ENCODE measurements at regions not wholly inside any gene's neighbourhood (a gene's known extent, or its start where the extent isn't known, plus 50 kb on each side); places are given as distances from the start of the nearest gene placed in this dataset.
A peak's percentile ranks its signal among the peaks of the same experiment; 100 is the strongest.
"Not testable (repeated sequence)": the region's sequence is repeated elsewhere in the genome, so short reads cannot be mapped to it uniquely, and the experiment has no call there.

GRCh38 chr22:22946131-22946530, 58.5 kb downstream of the IGLL5 start:
- DNase-seq = no peak

DNA sequence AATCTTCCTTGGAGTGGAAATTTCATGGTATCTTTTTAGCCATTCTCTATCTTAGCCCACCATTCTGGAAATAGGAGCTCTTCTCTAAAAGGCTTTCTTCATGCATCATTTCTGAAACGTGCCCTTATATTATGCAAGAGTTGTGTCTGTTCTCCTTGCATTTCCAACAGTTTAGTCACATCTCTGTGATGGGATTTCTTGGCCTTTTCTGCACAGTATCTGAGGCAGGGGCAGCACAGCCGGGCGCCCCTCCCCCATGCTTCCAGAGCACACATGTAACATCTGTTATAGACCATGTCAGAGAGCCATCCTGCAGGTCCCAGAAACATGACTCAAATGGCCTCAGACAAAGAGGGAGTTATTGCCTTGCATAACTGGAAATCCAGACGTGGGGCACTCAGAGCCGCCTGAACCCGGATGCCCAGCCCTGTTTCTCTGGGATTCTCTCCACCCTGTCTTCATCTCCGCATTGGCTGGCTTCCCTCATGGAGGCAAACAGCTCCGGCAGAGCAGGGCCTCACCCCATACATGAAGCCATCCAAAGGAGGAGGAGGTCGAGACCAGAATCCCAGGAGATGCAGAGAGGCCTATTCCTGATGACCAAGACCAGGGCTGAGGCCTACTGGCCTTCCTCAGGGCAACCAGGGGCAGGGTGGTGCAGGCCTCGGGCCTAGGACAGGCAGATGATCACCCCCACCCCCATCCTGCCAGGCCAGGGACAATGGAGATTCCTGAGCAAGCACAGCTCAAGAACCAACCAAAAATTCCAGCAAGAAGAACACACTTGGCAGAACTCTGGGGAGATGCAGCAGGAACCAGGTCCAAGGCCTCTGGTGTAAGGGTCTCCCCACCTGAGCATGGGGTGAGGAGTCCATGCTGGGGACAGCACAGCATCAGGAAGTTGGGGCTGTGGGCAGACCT, 61.3 kb downstream of the IGLL5 start:
- DNase-seq = no peak

DNA sequence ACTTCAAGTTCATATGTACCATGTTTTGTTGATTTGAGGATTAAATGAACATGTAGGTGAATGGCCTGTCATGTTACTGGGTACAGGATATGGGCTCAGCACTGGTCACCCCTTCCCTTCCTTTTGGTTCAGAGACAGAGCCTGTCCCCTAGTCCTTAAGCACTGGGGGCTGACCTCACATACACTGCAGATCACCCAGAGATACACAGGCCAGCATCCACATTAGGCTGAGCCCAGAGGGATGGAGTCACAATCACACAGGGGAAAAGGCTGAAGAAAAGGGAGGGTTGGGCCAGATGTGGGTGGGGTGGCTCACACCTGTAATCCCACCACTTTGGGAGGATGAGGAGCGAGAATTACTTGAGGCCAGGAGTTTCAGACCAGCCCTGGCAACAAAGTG, 62.3 kb downstream of the IGLL5 start:
- DNase-seq = no peak

GRCh38 chr22:22951035-22951434, 63.4 kb downstream of the IGLL5 start:
- DNase-seq = no peak

GRCh38 chr22:22952531-22953280, 65.1 kb downstream of the IGLL5 start:
- no peak for DNase-seq

GRCh38 chr22:22953791-22954190, 66.2 kb downstream of the IGLL5 start:
- no peak for DNase-seq

DNA sequence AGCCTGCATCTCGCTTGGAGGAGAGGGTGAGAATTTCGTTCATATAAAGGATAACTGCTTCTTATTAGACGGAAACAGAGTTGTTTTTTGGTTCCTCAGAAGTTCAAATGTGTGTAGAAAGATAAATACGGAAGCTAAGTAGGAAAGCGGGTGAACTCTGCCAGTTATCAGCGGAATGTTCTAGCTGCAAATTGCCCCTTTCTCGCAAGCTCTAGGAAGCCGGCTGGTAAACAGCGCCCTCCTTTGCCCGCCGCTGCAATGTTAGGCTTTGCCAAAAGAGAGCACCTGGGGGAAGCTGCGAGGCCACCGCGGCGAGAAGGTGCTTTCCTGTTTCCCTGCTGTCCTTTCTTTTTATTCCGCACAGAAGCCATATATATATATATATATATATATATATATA, 67.0 kb downstream of the IGLL5 start:
- no peak for DNase-seq

DNA sequence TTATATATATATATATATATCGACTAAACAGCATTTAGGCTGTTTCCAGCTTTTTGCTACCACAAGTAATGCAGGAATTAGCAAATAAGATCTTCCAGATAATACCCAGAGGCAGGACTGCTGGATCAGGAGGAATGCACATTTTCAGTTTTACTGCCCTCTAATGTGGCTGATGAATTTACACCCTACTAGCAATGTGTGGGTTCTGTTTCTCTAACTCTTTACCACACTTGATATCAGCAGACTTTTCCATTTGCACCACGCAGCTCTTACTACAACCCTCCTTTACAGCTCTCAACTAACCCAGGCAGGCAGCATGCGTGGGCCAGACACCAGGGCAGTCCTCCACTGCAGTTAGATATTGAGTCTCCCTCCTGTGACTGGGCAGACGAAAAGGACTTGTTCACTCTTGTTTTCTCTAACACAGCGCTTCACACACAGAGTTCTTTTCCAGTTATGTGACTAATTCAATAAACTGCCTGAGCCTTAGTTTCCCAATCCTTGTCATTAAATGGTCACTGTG, 67.7 kb downstream of the IGLL5 start:
- no peak for DNase-seq

- peak; percentile 73 for DNase-seq
These were observed 68.4 kb downstream of the IGLL5 start for GRCh38 chr22:22955866-22956535.

GRCh38 chr22:22957090-22957489, 69.5 kb downstream of the IGLL5 start:
- DNase-seq = no peak

DNA sequence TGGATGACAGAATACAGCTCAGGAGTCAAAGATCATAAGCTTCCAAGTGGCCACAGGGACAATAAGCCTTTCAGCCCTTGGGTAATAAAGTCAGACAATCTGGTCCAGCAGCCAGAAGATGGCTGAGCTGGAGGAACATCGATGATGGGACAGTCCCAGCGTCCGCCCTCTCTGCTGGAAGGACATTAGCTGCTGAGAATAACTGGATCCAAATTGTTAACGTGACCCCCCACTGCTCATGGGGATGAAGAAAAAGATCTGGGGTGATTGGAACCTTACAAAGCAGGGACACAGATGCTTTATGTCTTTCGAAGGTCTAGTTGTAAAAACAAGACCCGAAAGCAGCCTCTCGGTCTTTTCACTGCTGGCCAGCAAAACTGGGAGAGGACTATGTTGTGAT, 71.0 kb downstream of the IGLL5 start:
- no peak for DNase-seq

GRCh38 chr22:22959147-22959827, 71.7 kb downstream of the IGLL5 start:
- DNase-seq = peak; percentile 85

DNA sequence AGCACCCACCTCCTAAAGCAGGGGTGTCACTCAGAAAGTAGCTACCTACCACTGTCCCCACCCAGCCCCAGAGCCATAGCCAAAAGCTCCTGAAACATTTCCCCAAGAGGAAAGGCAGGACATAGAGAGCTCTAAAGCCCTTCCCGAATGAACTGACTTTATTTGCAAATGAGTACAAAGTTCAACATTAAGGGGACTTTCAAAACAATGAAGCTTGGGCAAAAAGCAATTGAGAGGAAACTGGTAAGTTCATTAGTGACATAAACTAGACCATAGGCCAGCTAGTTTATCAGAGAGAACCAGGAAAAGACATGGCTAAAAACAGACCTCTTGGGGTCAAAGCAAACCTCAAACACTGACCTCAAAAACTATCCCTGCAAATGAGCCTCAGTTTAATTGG, 72.7 kb downstream of the IGLL5 start:
- no peak for DNase-seq

DNA sequence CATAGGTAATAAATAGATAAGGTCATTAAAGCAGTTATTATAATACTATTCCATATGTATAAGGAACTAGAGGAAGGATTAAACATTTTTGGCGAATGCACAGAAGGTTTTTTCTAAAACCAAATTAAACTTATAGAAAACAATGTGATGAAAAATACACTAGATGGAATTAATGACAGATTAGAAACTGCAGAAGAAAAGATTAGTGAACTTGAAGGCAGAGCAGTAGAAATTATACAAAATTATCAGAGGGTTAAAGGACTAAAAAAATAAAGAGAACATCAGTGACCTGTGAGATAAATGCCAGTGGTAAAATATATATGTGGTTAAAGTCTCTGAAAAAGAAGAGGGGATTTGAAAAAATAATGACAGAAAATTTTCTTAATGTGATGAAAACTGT, 74.0 kb downstream of the IGLL5 start:
- no peak for DNase-seq

DNA sequence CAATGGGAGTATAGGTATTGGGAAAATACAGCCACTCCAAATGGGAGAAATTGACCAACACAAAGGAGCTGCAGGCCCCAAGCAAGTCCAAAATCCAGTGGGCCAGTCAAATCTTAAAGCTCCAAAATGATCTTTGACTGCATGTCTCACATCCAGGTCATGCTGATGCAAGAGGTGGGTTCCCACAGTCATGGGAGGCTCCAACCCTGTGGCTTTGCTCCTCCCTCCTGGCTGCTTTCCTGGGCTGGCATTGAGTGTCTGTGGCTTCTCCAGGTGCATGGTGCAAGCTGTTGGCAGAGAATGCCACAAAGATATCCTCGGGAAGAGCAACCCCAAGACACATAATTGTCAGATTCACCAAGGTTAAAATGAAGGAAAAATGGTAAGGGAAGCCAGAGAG, 80.8 kb downstream of the IGLL5 start:
- DNase-seq = no peak

GRCh38 chr22:22972605-22973004, 85.0 kb downstream of the IGLL5 start:
- DNase-seq = not testable (repeated sequence)

DNA sequence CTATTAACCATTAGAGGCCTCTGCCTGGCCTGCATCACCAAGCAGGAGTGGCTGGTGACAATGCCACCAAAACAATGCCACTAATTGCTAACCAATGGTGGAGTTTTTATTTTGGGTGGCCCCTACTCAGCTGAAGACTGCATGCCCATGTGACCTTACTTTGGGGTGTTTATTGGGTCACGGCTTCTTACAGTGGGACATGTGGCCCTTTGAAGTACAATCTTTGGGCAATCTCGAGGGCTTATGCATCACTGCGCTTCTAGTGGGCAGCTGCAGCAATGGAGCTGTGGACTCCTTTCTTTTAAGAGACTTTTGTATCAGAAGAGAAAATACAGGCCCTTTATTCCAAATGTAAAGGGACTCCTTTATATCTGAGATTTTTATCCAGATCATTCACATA, 85.7 kb downstream of the IGLL5 start:
- DNase-seq = no peak

GRCh38 chr22:22974156-22974555, 86.5 kb downstream of the IGLL5 start:
- no peak for DNase-seq

DNA sequence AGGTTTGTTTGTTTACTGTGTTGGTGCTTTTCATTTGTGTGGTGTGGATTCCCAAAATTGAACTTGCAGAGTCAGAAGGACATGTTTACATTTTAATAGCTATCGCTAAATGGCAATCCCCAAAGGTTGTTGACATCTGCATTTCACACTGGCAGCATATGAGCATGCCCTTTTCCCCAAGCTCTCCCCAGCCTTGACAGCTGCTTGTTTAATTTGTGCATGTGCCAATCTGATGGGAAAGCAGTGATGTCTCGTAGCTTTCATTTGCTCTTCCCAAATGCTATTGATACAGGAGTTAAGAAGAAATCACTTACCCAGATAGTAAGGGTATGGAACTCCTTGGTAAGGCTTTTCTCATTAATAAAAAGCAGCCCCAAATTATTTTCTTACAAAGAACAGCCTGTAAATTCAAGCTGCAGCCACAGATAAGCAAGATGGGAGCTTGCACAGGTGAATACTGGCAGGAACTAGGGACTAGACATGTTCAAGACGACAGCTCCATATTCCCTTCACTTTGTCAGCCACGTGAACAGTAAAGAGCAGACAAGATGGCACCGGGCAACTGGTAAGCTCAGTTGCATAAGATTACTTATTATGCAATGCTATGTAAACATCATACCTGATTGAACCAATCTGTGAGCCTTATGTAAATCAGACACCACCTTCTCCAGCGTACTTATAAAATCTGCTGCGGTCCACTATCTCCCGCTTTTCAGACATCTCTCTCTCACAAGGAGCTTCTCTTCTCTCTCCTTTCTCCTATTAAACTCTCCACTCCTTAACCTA, 87.4 kb downstream of the IGLL5 start:
- no peak for DNase-seq

- DNase-seq = no peak
These were observed 88.7 kb downstream of the IGLL5 start for GRCh38 chr22:22976033-22976922.
